GM23338 (cell line): ENCODE measurements at regions not wholly inside any gene's neighbourhood (a gene's known extent, or its start where the extent isn't known, plus 50 kb on each side); places are given as distances from the start of the nearest gene placed in this dataset.

Source experiments
- ATAC-seq: fragments of 200-7000 bp; cut with Tn5 transposase; 3 replicates; pipeline ENCODE4 v1.9.1; 2020
- DNase-seq: peaks from one replicate; pipeline ENCODE4 v3.0.0-alpha.2; 2015; ENCODE audit warnings: low spot score
- H2AFZ ChIP-seq: fragments of 200-600 bp; sonication (generic); 2 replicates; pipeline ENCODE4 v1.8.0; 2016; ENCODE audit warnings: antibody characterized with exemption, mild to moderate bottlenecking, moderate library complexity
- H3F3A ChIP-seq: fragments of 200-600 bp; sonication (generic); replicated peaks from 2 replicates; pipeline ENCODE4 v1.8.0; 2017; ENCODE audit warnings: antibody characterized with exemption, mixed run types, low read depth
- H3K27ac ChIP-seq: fragments of 200-600 bp; sonication (generic); 2 replicates; pipeline ENCODE4 v1.6.1; 2016; ENCODE audit warnings: low read depth
- H3K27me3 ChIP-seq: fragments of 200-600 bp; sonication (generic); 2 replicates; pipeline ENCODE4 v1.8.0; 2016; ENCODE audit warnings: mild to moderate bottlenecking, mixed run types, moderate library complexity; ENCODE audit not compliant: insufficient read depth
- H3K36me3 ChIP-seq: fragments of 200-600 bp; sonication (generic); 2 replicates; pipeline ENCODE4 v1.8.0; 2016; ENCODE audit warnings: mild to moderate bottlenecking; ENCODE audit not compliant: insufficient read depth
- H3K4me1 ChIP-seq: fragments of 200-600 bp; sonication (generic); 2 replicates; pipeline ENCODE4 v1.8.0; 2016; ENCODE audit warnings: mild to moderate bottlenecking, moderate library complexity; ENCODE audit not compliant: insufficient read depth
- H3K4me2 ChIP-seq: fragments of 200-600 bp; sonication (generic); 2 replicates; pipeline ENCODE4 v1.7.1; 2017; ENCODE audit warnings: mixed run types
- H3K4me3 ChIP-seq: fragments of 200-600 bp; sonication (generic); 2 replicates; pipeline ENCODE4 v1.6.1; 2016; ENCODE audit warnings: mixed run types
- H3K79me2 ChIP-seq: fragments of 200-600 bp; sonication (generic); replicated peaks from 2 replicates; pipeline ENCODE4 v1.8.0; 2017; ENCODE audit warnings: mild to moderate bottlenecking; ENCODE audit not compliant: insufficient read depth
- H3K9me2 ChIP-seq: fragments of 200-600 bp; sonication (generic); 2 replicates; pipeline ENCODE4 v1.8.0; 2017; ENCODE audit not compliant: insufficient read depth
- H4K20me1 ChIP-seq: fragments of 200-600 bp; sonication (generic); replicated peaks from 2 replicates; pipeline ENCODE4 v1.8.0; 2017; ENCODE audit warnings: mild to moderate bottlenecking; ENCODE audit not compliant: insufficient read depth
- H3K27ac Mint-ChIP-seq: 2 replicates; pipeline ENCODE4 v1.8.0; 2020; ENCODE audit warnings: inconsistent platforms, mild to moderate bottlenecking, moderate library complexity, mixed read lengths
- H3K27me3 Mint-ChIP-seq: 3 replicates; pipeline ENCODE4 v1.8.0; 2022; ENCODE audit warnings: low read depth, mild to moderate bottlenecking, moderate library complexity, mixed read lengths, inconsistent platforms; ENCODE audit not compliant: insufficient read depth, poor library complexity
- H3K36me3 Mint-ChIP-seq: 3 replicates; pipeline ENCODE4 v1.8.0; 2021; ENCODE audit warnings: low read depth, mild to moderate bottlenecking, inconsistent platforms, moderate library complexity, mixed read lengths
- H3K4me1 Mint-ChIP-seq: 3 replicates; pipeline ENCODE4 v1.8.0; 2020; ENCODE audit warnings: mild to moderate bottlenecking, inconsistent platforms, mixed read lengths
- H3K4me3 Mint-ChIP-seq: 3 replicates; pipeline ENCODE4 v1.8.0; 2021; ENCODE audit warnings: moderate library complexity, mild to moderate bottlenecking, inconsistent platforms, mixed read lengths
- H3K9me3 Mint-ChIP-seq: 3 replicates; pipeline ENCODE4 v1.8.0; 2020; ENCODE audit warnings: moderate library complexity, mild to moderate bottlenecking, inconsistent platforms, mixed read lengths
- CREB1 ChIP-seq: fragments of 250-450 bp; sonication (Bioruptor Pico); IDR thresholded peaks from 2 replicates; pipeline ENCODE4 v1.5.0; 2020; ENCODE audit warnings: low read depth, mild to moderate bottlenecking, moderate library complexity
- EZH2 ChIP-seq: fragments of 200-600 bp; sonication (generic); IDR thresholded peaks from one replicate; pipeline ENCODE4 v1.8.0; 2017; ENCODE audit warnings: antibody characterized with exemption, mild to moderate bottlenecking, low read depth; ENCODE audit not compliant: unreplicated experiment
- EZH2phosphoT487 ChIP-seq: fragments of 200-600 bp; sonication (generic); IDR thresholded peaks from one replicate; pipeline ENCODE4 v1.8.1; 2018; ENCODE audit warnings: antibody characterized with exemption; ENCODE audit not compliant: unreplicated experiment
- JUNB ChIP-seq: IDR thresholded peaks from one replicate; pipeline ENCODE4 v1.6.1; 2016; ENCODE audit warnings: antibody characterized with exemption; ENCODE audit not compliant: unreplicated experiment
- NANOG ChIP-seq: IDR thresholded peaks from 2 replicates; pipeline ENCODE4 v1.6.1; 2016; ENCODE audit warnings: antibody characterized with exemption, borderline replicate concordance
- STAT1 ChIP-seq: IDR thresholded peaks from one replicate; pipeline ENCODE4 v1.6.1; 2016; ENCODE audit warnings: antibody characterized with exemption; ENCODE audit not compliant: unreplicated experiment
- ZNF331 ChIP-seq: fragments of 250-450 bp; sonication (Bioruptor Pico); IDR thresholded peaks from 2 replicates; pipeline ENCODE4 v1.5.0; 2020; ENCODE audit warnings: low read depth, mild to moderate bottlenecking, moderate library complexity
- ZNF462 ChIP-seq: fragments of 250-450 bp; sonication (Bioruptor Pico); IDR thresholded peaks from 2 replicates; pipeline ENCODE4 v1.5.0; 2020; ENCODE audit warnings: mild to moderate bottlenecking, moderate library complexity

- TF ChIP-seq ZNF462 (CRISPR knock-in tag) (no peak), CREB1 (CRISPR knock-in tag) (no peak), STAT1 (no peak), JUNB (no peak)
Observed at GRCh38 chr12:63313139-63313538, 162.1 kb upstream of the AVPR1A start (continued).

DNA sequence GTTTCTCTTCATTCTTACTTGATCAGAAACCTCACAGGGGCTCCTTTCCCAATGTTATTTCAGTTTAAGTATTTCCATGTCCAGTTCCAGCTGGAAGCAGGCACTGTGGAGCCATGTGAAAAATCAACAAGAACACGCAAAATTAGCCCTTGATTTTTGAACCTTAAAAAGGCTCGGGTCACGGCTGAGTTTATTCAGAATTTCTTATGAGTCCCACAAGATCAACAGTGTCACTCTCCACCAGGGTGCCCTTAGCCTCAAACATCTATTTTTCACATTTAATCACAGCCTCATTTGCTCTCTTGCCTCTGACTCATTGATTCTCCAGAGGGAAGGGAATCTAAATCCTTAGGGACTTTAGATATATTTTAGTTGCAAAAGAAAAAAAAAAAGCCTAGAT lies 157.7 kb upstream of the AVPR1A start:
- H2AFZ ChIP-seq: peak overlapping the region; percentile 19; the same call in 1 of the 2 replicates
- H3K4me1 Mint-ChIP-seq: peaks cover 2% of the 10 kb centered on the region; the same call in 1 of the 3 replicates
- no peak overlapping the region for H3K4me3 ChIP-seq
- H3K4me3 Mint-ChIP-seq: no peak overlapping the region
- no peak for DNase-seq
- H3K36me3 ChIP-seq: no peaks in the 10 kb centered on the region
- H4K20me1 ChIP-seq: no peaks in the 10 kb centered on the region
- H3K27ac Mint-ChIP-seq: no peak overlapping the region
- peaks cover 12% of the 10 kb centered on the region for H3K9me3 Mint-ChIP-seq
- no peaks in the 10 kb centered on the region for H3K4me1 ChIP-seq
- no peak overlapping the region for H3K27ac ChIP-seq
- no peaks in the 10 kb centered on the region for H3K27me3 ChIP-seq
- H3K79me2 ChIP-seq: no peaks in the 10 kb centered on the region
- H3K36me3 Mint-ChIP-seq: peaks cover 5% of the 10 kb centered on the region; the same call in 1 of the 3 replicates
- 0 out of 2 replicates have a peak, but pooled peaks cover 5% of the 10 kb centered on the region for H3K9me2 ChIP-seq
- no peaks in the 10 kb centered on the region for H3K27me3 Mint-ChIP-seq
- no peak for ATAC-seq
- no peak overlapping the region for H3K4me2 ChIP-seq
- H3F3A ChIP-seq: no peaks in the 10 kb centered on the region
- no peak for TF ChIP-seq CREB1 (CRISPR knock-in tag)
- TF ChIP-seq EZH2: no peak
- no peak for TF ChIP-seq NANOG
- TF ChIP-seq ZNF462 (CRISPR knock-in tag): no peak
- no peak for TF ChIP-seq EZH2phosphoT487
- no peak for TF ChIP-seq ZNF331 (CRISPR knock-in tag)
